Upper lobe of left lung (tissue), 6 donors: ENCODE measurements at regions not wholly inside any gene's neighbourhood (a gene's known extent, or its start where the extent isn't known, plus 50 kb on each side); places are given as distances from the start of the nearest gene placed in this dataset.

Experiments
- ATAC-seq, 2 donors: fragments of 200-7000 bp; cut with Tn5 transposase; one replicate each; pipeline ENCODE4 v1.9.1; 2022; ENCODE audit warnings: mild to moderate bottlenecking in 2 of 2, moderate library complexity in 2 of 2; ENCODE audit not compliant: low FRiP score in 2 of 2
- DNase-seq, 2 donors: peaks; one replicate each; pipeline ENCODE4 v3.0.0-alpha.2; 2019 to 2020
- H3K27ac ChIP-seq, 4 donors: fragments of 200-600 bp; sonication (generic); one replicate each; pipeline ENCODE4 v1.5.1; 2016 to 2019
- H3K27me3 ChIP-seq, 4 donors: fragments of 200-600 bp; sonication (generic); one replicate each; pipeline ENCODE4 v1.5.1; 2017 to 2019
- H3K36me3 ChIP-seq, 4 donors: fragments of 200-600 bp; sonication (generic); one replicate each; pipeline ENCODE4 v1.5.1; 2016 to 2019
- H3K4me1 ChIP-seq, 4 donors: fragments of 200-600 bp; sonication (generic); one replicate each; pipeline ENCODE4 v1.5.1; 2018 to 2019
- H3K4me3 ChIP-seq, 4 donors: fragments of 200-600 bp; sonication (generic); one replicate each; pipeline ENCODE4 v1.5.1; 2017 to 2019; ENCODE audit warnings: mild to moderate bottlenecking in 2 of 4, moderate library complexity in 1 of 4
- H3K9me3 ChIP-seq, 4 donors: fragments of 200-600 bp; sonication (generic); one replicate each; pipeline ENCODE4 v1.5.1; 2018 to 2019
- CTCF ChIP-seq, 6 experiments: fragments of 450-650 bp in 4 of 6; fragments of 200-600 bp in 2 of 6; sonication (generic) in 2 of 6; IDR thresholded peaks; one replicate each; pipeline ENCODE4 v1.5.1; 2016 to 2019; ENCODE audit warnings: antibody characterized with exemption in 6 of 6
- EP300 ChIP-seq, 4 donors: sonication (generic); formaldehyde crosslinking; IDR thresholded peaks; one replicate each; pipeline ENCODE4 v1.5.1; 2017; ENCODE audit warnings: antibody characterized with exemption in 4 of 4, control low read depth in 2 of 4
- POLR2A ChIP-seq, 4 donors: fragments of 450-650 bp; IDR thresholded peaks; one replicate each; pipeline ENCODE4 v1.5.1; 2016 to 2017; ENCODE audit warnings: antibody characterized with exemption in 4 of 4, mild to moderate bottlenecking in 2 of 4
- POLR2AphosphoS5 ChIP-seq, 2 donors: sonication (generic); formaldehyde crosslinking; IDR thresholded peaks; one replicate each; pipeline ENCODE4 v1.5.1; 2017; ENCODE audit warnings: antibody characterized with exemption in 2 of 2
- WGBS, 2 donors: methylation state at CpG; one replicate each; pipeline ENCODE4 v1.1.5; 2017 to 2018; 5-methylcytosine and 5-hydroxymethylcytosine counted together
- donor health status: DM: no; HTN: no; CAD: no; lungs with moderate emphysema.
- donor health status: DM: no; HTN: yes; CAD: no; lungs with severe emphysema.

GRCh38 chr5:145637396-145637795 is 197.7 kb downstream of the PRELID2 start:
- H3K4me1 ChIP-seq = no peaks in the 10 kb centered on the region
- no peaks in the 10 kb centered on the region for H3K27me3 ChIP-seq
- H3K9me3 ChIP-seq = peaks cover 0 to 3% (median 0%) of the 10 kb centered on the region in 4 donors
- TF ChIP-seq POLR2A (IDR thresholded peaks at IDR 0.05) (no peak), CTCF (IDR thresholded peaks at IDR 0.05) (no peak)
- no peak overlapping the region for H3K4me3 ChIP-seq
- H3K27ac ChIP-seq = no peak overlapping the region
- ATAC-seq (no peak), DNase-seq (no peak)
- no peaks in the 10 kb centered on the region for H3K36me3 ChIP-seq

- no peak for DNase-seq
- no peak for TF ChIP-seq CTCF (IDR thresholded peaks at IDR 0.05)
- TF ChIP-seq POLR2AphosphoS5 (IDR thresholded peaks at IDR 0.05) = no peak
- no peak for TF ChIP-seq POLR2A (IDR thresholded peaks at IDR 0.05)
- no peak for TF ChIP-seq EP300 (IDR thresholded peaks at IDR 0.05)
- Histone ChIP-seq H3K36me3 (no peaks in the 10 kb centered on the region), H3K9me3 (no peaks in the 10 kb centered on the region), H3K27me3 (no peaks in the 10 kb centered on the region), H3K4me3 (no peak overlapping the region), H3K27ac (no peak overlapping the region), H3K4me1 (no peaks in the 10 kb centered on the region)
- no peak for ATAC-seq
Measured at GRCh38 chr5:145636371-145636770, 198.8 kb downstream of the PRELID2 start.

- ATAC-seq (no peak), DNase-seq (no peak)
- TF ChIP-seq POLR2AphosphoS5 (IDR thresholded peaks at IDR 0.05) (no peak), CTCF (IDR thresholded peaks at IDR 0.05) (no peak), EP300 (IDR thresholded peaks at IDR 0.05) (no peak), POLR2A (IDR thresholded peaks at IDR 0.05) (no peak)
- WGBS, 2 donors = 89 to 94% methylated on average over 3 of the region's 3 CpGs
- H3K9me3 ChIP-seq = no peaks in the 10 kb centered on the region
- H3K27me3 ChIP-seq = no peaks in the 10 kb centered on the region
- H3K36me3 ChIP-seq = no peaks in the 10 kb centered on the region
- H3K4me1 ChIP-seq = no peaks in the 10 kb centered on the region
- H3K4me3 ChIP-seq = no peak overlapping the region
- H3K27ac ChIP-seq = no peak overlapping the region
Measured at GRCh38 chr5:145633474-145633873, 201.7 kb downstream of the PRELID2 start.

GRCh38 chr5:145632701-145633100 is 202.4 kb downstream of the PRELID2 start:
- ATAC-seq (no peak), DNase-seq (no peak)
- H3K36me3 ChIP-seq = no peaks in the 10 kb centered on the region
- no peak overlapping the region for H3K27ac ChIP-seq
- H3K4me1 ChIP-seq = no peaks in the 10 kb centered on the region
- TF ChIP-seq EP300 (IDR thresholded peaks at IDR 0.05) (no peak), POLR2A (IDR thresholded peaks at IDR 0.05) (no peak), CTCF (IDR thresholded peaks at IDR 0.05) (no peak), POLR2AphosphoS5 (IDR thresholded peaks at IDR 0.05) (no peak)
- WGBS, 2 donors = 73 to 76% methylated on average over 1 of the region's 1 CpG
- H3K9me3 ChIP-seq = no peaks in the 10 kb centered on the region
- no peaks in the 10 kb centered on the region for H3K27me3 ChIP-seq
- H3K4me3 ChIP-seq = no peak overlapping the region

GRCh38 chr5:145629047-145629446 is 206.1 kb downstream of the PRELID2 start:
- Histone ChIP-seq H3K36me3 (no peaks in the 10 kb centered on the region), H3K4me3 (no peak overlapping the region), H3K4me1 (no peaks in the 10 kb centered on the region), H3K9me3 (peaks cover 0 to 3% (median 0%) of the 10 kb centered on the region in 4 donors), H3K27me3 (no peaks in the 10 kb centered on the region), H3K27ac (no peak overlapping the region)
- TF ChIP-seq POLR2A (IDR thresholded peaks at IDR 0.05) = no peak
- ATAC-seq (no peak), DNase-seq (no peak)
- WGBS, 2 donors = 51 to 61% methylated on average over 3 of the region's 3 CpGs
